GM19025 (cell line): ENCODE measurements at regions not wholly inside any gene's neighbourhood (a gene's known extent, or its start where the extent isn't known, plus 50 kb on each side); places are given as distances from the start of the nearest gene placed in this dataset.

Experiments
- ATAC-seq: cut with Tn5 transposase; IDR thresholded peaks from one replicate; pipeline ENCODE4 v1.9.1; 2021; ENCODE audit warnings: mild to moderate bottlenecking, low read depth, moderate library complexity; ENCODE audit not compliant: unreplicated experiment

DNA sequence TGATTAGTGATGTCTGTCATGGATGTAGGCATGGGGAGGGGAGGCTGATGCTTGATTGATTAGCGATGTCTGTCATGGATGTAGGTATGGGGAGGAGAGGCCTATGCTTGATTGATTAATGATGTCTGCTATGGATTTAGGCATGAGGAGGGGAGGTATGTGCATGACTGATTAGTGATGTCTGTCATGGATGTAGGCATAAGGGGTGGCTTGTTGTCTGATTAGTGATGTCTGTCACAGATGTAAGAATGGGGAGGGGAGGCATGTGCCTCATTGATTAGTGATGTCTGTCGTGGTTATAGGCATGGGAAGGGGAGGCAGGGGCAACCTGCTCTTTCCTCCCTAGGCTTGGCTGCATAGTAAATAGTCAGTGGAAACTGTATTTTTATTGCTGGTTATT is 409.4 kb downstream of the HAPSTR1 start:
- no peak for ATAC-seq

DNA sequence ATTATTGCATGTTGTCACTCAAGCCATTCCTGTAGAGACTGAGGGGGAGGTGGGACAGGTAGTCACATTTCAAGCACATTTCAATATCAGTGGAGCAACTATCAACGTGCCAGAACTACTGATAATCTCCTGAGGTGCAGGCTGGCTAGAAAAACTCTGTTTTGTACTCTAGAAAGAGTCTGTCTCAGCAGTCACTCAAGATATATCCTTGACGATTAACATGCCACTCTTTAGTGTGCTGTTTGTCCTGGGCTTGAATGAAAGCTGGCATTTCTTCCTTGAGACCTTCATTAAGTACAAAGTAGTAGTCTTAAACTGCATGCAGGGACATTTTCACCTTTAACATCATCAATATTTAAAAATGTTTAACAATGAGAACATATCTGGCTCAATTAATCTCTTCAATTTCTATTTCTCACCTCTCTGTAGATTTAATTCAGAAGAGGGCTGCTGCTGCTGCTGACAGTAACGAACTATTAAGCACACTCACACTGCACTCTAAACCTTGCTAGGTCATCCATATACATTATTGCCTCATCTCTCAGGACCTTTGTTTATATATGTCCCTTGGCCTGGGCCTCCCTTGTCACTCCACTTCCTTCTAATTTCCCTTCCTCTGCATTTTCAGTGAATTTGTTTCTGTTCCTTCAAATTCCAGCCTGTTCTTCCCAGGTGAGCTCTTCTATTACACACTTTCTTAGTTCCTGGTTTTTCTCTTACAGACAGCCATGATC is 412.0 kb downstream of the HAPSTR1 start:
- ATAC-seq: no peak

DNA sequence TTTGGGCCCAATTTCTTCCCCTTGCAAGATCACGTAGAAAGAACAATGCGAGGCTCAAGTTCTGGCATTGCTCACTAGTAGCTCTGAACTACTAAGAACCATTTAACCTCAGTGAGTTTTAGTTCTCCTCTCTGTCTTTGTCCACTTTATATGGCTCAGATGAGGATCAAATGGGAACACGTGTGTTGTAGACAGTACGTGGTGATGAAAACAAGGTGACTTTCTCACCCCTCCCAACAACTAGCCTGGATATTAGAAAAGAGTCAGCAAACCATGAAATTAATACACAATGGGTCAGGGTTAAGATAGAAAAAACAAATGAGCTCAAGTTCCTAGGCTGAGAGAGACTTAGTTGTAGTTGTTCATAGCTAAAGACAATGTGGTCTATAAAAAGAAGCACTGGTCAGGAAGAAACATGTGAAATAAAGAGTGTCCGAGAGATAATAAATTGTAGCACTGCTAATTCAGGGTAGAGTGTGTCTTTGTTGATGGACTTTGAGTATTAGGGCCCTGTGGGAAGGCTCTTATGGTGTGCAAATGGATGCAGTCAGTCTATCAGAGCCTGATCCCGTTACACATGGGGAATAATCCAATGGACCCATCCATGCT is 417.0 kb downstream of the HAPSTR1 start:
- ATAC-seq: no peak

DNA sequence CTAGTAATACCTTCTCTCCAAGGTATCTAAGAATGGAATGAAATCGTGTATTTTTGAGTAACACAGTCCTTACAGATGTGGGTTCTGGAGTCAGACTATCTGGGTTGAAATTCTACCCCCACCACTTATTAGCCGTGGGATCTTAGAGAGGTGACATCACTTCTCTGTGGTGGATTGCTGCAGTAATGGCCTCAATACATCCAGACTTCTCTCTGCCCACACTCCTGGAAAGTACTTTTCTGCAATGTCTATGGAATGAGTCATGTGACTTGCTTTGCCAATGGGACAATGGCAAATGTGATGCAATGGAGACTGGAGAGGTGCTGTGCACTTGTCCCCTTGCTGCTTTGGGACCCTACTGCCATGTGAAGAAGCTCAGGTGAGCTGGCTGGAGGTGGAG is 418.2 kb downstream of the HAPSTR1 start:
- ATAC-seq: no peak

DNA sequence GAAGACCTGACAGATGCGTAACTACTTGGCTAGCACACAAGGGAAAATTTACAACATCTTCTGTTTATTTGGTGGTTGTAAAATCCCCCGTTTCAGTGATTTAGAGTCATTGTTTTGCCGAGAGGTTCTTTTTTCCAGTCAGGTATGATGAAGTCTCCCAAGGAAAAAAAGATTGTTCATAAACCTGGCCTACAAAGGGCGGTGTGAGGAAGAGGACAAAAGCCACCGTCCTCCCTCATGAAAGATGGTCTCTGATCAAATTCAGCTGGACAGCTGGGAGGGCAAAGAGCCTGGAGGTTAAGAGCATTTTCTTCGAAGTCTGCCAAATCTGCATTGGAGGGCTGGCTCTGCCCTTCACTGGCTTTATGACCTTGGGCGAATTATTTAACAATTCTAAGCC is 419.9 kb downstream of the HAPSTR1 start:
- no peak for ATAC-seq

DNA sequence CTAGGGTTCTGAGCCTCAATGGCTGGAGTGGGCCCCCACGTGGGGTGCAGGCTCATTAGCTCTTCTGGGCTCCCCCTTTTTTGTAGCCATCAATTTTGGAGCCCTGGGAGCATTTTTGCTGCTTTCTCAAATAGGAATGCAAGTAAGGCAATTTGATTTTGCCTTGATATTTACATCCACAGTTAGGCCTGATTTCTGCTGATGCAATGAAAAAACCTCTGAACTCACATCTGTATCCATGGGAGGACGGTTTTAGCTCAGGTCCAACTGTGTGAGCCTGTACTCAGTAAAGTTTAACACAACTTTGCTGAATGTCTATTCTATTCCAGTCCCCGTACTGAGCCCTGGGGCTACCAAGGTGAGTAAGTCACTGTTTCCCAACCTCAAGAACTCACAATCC is 425.0 kb downstream of the HAPSTR1 start:
- no peak for ATAC-seq

DNA sequence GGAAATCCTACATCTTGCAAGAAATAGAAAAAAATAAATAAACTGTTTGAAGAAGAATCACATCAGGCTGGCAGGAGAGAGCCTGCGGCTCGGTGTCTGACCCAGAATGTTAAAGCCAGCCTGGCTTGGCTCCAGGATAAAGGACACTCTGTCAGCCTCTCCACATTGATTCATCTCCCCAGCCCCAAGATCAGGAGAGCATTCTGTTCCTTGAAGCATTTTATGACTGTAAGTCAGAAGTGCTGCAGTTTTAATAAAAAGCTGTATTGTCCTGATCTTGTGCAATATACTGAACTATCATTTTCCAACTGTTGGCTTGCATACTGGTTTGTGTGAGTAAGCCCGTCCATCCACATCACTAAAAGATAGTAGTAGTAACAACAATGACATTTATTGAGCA is 426.6 kb downstream of the HAPSTR1 start:
- no peak for ATAC-seq

DNA sequence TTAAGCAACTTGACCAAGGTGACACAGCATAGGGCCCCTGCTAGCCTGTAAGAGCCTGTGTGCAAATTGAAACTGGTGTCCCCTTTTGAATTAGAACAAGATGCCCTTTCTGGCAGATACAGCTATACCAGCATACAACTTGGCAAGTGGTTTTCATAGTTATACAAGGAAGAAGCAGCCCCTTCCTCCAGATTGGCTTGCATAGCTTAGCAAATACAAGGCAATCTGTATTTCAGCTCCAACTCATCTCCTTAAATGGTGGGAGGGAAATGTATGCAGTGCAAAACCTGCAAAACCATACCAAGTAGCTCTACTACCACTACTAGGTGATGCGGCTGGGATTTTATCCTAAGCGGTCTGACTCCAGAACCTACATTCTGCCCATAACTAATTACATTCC is 427.1 kb downstream of the HAPSTR1 start:
- no peak for ATAC-seq

DNA sequence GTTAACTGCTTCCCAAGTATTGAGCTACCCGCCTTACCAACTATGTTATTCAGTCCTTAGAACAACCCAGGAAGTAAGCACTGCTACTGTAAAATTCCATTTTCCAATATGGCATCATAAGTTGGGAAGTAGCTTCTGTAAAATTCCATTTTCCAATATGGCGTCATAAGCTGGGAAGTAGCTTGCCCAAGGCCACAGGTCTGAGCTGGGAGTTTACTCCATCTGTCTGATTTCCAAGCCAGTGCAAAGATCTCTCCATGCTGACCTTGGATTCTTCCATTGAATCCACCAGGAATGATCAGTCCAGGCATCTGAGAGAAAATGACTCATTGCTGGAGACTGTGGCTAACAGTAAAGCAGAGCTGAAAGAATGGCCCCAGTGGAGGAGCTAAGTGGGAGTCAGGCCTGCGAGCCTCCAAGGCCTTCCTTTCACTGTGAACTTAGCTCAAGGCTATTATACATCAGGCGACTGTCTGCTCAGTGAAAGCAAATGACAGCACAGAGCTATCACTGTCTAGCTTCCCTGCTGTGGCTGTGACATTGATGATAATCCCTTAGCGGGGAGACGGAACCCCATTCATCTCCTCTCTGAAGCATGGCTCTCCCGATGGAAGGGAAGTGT is 430.4 kb downstream of the HAPSTR1 start:
- ATAC-seq: no peak

DNA sequence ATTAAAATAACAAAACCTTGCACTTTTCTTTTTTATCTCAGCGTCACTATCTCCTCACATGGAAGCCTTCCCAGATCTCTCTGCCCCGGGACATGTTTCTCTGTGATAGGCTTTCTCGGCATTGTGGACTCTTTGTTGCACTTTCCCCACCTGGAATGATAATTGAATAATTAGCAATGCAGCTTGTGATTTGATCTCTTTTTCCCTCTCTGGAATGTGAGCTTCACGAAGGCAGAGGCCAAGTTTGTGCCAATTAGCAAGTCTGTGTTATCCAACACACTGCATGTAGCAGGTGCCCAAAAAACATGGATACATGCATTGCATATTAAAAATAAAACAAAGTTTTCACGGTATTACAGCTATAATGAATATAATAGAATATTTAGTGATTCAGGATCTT is 431.2 kb downstream of the HAPSTR1 start:
- ATAC-seq: no peak

DNA sequence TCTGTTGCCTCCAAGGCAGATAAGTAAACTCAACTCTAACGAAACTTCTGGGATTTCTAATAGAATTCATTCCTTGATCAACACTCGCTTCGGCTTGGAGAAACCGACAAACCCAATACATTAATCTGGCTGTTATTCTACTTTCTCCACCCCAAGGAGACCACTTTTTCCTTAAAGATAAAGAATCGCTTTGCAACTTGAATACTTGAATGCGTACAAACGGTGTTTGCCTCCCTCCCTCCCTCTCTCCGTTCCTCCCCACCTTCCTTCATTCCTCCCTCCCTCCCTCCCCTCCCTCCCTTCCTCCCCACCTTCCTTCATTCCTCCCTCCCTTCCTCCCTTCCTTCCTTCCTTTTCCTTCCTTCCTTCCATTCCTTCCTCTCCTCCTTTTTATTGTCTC is 432.6 kb downstream of the HAPSTR1 start:
- ATAC-seq: no peak

DNA sequence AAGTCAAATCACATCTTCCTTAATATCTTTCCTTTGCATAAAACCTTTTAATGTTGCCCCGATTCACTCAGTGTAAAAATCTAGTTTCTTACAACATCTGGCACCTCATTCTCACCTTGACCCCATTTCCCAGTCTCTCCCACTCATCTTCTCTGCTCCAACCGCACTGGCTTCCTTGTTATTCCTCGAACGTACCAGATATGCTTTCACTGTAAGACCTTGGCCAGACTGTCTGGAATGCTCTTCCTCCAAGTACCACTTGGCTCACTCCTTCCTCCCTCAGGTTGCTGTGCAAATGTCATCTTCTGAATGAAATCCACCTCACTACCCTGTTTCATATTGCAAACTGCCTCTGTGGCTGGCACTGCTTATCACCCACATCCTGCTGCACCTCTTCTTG is 433.6 kb downstream of the HAPSTR1 start:
- ATAC-seq: no peak

DNA sequence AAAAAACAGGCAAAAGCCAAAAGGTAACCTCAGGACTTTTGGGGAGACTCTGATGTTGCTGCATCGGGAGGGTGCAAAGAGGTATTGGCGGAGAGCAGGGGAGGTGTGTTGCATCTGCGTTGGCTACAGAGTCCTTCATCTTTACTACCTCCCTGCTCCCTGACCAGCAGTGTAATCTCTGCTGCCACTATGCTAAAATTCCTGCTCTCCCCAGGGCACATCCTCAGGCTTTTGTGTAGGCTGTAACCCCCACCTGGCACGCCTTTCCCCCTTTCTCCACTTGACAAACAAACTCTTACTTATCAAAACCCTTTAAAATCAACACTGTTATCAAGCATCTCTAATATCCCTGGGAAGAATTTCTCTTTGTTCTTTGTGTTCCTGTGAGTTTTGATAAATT is 435.3 kb downstream of the HAPSTR1 start:
- no peak for ATAC-seq

DNA sequence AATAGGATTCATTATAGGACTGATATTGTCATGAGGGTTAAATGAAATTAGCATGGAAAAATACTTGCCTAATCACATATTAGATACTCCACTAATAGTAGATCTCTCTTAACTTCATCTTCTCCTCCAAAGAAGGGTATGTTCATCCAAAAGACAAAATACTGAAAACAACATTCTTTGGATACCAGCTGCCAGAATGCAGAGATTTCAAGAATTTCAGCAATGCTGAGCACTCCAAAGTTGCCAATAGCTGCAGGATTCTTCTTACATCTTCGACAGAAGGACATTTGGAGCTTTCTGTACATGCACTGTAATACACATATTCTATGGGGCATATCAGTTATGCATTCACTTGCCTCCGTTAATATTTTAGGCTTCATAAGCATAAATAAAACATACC is 436.5 kb downstream of the HAPSTR1 start:
- ATAC-seq: no peak

DNA sequence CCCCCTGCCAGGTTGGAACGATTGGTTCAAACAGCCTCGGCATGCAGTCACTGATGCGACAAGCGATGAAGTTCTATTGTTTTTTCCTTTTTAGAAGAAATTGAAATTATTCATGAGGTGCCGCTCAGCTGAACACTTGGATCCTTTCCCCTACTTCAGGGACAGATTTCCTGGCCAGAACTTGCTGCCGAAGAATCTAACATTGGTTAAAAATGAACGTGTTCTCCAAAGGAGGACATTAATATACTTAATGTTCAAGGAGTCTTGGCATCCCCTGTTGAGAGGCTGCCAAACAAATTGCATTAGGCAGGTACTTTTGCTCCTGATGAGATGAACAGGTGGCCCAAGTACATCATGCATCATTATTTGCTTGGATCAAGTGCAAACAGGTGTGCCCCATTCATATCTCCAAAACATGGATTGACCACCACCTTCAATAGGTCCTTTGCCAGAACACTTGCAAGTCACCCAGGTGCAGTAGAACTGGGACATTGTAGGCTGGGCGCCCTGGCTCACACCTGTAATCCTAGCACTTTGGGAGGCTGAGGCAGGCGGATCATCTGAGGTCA is 437.2 kb downstream of the HAPSTR1 start:
- no peak for ATAC-seq

DNA sequence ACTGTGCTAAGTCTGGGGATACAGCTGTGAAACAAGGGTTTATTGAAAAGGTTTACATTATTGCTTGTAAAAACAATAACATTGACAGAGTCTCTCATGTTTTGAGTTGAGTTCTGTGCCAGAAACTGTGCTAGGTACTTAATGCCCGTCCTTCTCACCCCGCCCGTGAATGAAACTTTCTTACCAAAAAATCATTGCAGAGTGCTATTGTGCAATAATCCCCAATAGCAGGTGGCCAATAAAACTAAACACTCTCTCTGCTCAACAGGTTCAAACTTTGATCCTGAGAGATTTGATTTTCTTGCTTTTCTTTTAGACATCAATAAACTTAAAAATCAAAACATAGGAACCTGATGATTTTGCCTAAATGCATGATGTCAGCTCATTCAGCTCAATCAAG is 441.6 kb downstream of the HAPSTR1 start:
- no peak for ATAC-seq

DNA sequence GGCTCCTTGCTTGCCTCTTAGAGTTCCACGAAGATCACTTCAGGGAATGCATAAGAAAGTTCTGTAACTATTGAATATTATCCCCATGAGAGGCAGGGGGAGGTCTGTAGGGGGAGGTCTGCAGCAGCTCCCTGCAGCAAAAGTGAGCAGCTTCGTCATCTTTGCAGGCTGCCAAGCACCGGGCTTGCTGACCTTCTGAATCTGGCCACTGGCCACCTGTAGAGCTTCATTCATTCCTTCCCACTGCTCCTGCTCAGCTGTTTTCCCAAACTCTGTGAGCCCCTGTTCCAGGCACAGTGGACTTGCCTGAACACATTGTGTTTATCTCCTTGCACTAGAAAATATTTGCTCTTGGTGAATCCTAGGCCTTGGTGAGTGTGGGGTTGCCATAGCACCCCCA is 443.3 kb downstream of the HAPSTR1 start:
- ATAC-seq: no peak

DNA sequence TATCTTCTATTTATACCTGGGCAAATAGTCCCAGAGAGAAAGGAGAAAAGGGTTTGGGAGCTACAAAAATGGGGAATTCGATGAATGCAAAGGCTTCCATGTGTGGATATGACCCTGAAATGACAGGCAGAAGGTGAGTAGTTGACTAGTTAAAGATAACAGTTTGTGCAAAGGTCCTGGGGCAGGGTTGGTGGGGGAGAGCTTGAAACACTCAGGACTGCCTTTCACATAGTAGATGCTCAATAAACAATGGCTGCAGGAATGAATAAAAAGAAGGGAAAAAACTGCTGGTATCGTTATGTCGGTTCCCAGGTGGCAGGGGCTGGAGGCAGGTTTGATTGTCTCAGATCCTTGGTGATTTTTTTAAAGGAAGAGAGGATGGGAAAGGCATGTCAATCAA is 445.5 kb downstream of the HAPSTR1 start:
- no peak for ATAC-seq

DNA sequence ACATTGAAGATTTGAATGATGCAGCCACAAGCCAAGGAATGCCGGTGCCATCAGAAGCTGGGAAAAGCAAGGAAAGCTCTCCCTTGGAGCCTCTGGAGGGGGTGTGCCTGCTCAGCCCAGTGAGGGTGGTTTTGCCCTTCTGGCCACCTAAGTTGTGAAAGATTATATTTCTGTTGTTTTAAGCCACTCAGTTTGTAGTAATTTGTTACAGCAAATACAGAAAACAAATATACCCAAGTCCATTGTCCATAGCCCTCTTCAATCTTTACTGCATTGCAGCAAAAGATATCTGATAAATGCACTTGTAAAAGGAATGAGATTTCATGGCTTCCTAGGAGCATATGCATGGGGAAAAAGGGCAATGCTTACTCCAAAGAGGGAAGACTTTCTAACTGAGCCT is 447.9 kb downstream of the HAPSTR1 start:
- ATAC-seq: no peak

DNA sequence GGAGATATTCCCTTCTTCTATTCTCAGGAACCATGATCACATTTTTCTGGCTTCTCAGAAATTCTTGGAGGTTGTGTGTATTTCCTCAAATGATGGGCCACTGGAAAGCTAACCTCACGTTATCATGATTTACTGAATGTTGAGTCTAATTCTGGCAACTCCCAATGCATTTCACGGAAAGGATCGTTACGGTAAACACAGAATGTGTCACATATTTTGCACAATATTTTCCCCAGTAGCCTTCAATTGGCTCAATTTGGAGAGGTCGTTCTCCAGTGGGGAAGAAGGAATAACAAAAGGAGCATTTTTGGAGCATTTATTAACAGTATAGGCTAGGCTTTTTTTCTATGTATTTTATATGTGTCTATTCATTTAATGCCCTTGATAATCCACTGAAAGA is 450.3 kb downstream of the HAPSTR1 start:
- ATAC-seq: no peak

DNA sequence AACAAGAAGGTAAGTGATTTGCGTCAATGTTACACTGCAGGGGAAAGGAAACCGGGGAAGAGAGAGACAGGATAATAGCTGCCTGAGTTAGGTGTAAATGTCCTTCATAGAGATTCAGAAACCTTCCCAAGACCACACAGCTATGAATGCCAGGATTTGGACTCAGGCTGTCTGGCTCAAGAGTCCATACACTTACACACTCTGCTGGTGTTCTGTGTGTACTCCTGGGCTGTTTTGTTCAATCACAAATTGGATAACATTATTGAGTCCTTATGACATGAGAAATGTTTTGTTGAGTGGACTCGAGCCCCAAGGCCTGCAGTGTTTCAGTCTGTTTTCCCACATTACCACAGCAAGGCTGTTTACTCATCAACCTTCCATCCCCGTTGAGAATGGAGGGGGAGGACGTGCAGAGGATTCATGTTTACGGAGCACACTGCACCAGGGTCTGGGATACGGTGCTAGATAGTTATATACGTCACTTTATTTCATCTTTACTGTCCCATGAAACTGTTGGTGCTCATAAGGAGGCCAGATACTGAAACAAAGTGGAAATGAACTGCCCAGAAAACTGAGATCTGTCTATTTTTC is 450.8 kb downstream of the HAPSTR1 start:
- ATAC-seq: no peak
